ENCODE measurements at regions not wholly inside any gene's neighbourhood (a gene's known extent, or its start where the extent isn't known, plus 50 kb on each side); places are given as distances from the start of the nearest gene placed in this dataset.
"Not testable (repeated sequence)": the region's sequence is repeated elsewhere in the genome, so short reads cannot be mapped to it uniquely, and the experiment has no call there.

DNA sequence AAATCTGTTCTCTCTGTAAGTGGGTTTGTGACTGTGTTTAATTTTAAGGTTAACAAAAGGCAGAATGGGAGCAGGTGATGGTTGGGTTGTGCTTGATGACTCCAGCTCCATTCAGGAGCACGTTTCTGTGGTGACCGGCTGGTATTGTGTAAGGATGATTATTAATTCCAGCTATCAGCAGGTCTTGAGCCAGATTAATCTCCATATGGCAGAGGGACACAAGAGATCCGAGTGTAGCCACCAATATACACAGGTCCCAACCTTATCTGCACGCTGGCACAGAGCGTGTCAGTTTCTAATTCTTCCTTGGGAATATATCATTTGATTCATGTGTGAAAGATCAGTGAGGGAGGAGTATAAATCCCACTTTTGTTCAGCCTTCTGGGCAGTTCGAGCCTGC, 199.0 kb upstream of the DCC start:
- DNase-seq (ENCODE audit: low read depth), result no peak
- TF ChIP-seq, protein P1, sequence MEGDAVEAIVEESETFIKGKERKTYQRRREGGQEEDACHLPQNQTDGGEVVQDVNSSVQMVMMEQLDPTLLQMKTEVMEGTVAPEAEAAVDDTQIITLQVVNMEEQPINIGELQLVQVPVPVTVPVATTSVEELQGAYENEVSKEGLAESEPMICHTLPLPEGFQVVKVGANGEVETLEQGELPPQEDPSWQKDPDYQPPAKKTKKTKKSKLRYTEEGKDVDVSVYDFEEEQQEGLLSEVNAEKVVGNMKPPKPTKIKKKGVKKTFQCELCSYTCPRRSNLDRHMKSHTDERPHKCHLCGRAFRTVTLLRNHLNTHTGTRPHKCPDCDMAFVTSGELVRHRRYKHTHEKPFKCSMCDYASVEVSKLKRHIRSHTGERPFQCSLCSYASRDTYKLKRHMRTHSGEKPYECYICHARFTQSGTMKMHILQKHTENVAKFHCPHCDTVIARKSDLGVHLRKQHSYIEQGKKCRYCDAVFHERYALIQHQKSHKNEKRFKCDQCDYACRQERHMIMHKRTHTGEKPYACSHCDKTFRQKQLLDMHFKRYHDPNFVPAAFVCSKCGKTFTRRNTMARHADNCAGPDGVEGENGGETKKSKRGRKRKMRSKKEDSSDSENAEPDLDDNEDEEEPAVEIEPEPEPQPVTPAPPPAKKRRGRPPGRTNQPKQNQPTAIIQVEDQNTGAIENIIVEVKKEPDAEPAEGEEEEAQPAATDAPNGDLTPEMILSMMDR (IDR thresholded peaks at IDR 0.05; ENCODE audit: control insufficient read depth, extremely low read depth, insufficient read depth), result no peak
- no peak overlapping the region for H3K4me3 ChIP-seq (ENCODE audit: low read depth, low read length)

DNA sequence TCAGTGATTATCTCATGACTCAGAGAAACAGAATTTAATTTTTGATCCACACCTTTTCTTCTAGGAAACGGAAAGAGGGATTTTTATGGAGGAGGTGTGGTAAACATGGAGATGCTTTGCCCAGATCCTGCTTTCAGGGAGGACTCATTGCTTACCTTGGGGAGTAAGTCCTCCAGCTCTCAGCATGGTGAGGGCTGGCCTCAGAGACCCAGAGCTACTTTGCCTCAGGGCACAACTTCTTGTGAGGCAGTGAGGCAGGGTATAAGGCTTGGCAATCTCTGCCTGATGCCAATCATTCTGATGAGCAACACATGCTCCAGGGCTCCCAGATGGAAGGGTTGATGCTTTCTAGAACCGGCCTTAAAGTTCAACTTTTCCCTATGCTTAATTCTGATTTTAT, 189.9 kb upstream of the DCC start:
- no peak for DNase-seq (ENCODE audit: low read depth)
- no peak overlapping the region for H3K4me3 ChIP-seq (ENCODE audit: low read depth, low read length)
- TF ChIP-seq, protein P1 (IDR thresholded peaks at IDR 0.05; ENCODE audit: control insufficient read depth, extremely low read depth, insufficient read depth), result no peak

DNA sequence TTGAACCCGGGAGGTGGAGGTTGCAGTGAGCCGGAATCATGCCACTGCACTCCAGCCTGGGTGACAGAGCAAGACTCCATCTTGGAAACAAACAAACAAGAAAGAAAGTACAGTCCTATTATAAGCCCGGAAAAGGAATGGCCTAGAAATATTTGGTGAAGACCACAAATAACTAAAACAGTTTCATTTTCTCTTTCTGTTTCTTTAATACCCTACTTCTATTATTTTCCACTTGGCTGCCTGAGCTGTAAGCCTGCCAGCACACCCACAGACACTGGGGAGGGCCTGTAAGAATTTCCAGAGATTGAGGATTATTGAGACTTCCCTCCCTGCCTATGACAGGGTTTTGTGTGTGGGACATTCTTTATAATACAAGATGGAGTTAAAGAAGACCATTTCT, 188.0 kb upstream of the DCC start:
- no peak for DNase-seq (ENCODE audit: low read depth)
- TF ChIP-seq, protein P1 (IDR thresholded peaks at IDR 0.05; ENCODE audit: control insufficient read depth, extremely low read depth, insufficient read depth), result no peak

DNA sequence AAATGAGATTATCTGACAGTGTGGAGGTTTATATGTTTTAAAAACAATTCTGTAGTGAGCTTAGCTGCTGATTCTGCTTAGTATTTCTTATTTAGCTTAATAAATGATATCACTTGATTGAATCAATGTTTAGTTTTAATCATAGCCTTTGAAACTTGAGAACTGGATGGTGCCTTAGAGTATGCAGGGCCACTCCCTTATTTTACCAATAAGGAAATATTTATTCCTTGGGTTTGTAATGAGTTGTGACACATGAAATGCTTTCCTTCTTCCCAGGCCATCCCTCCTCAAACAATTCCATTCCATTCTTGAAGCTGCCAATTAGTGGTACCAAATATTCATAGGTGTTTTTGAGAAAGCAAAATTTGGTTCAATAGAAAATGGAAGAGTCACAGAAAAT, 183.8 kb upstream of the DCC start:
- DNase-seq (ENCODE audit: low read depth), result no peak
- H3K4me3 ChIP-seq (ENCODE audit: low read depth, low read length), result no peak overlapping the region
- TF ChIP-seq, protein P1 (IDR thresholded peaks at IDR 0.05; ENCODE audit: control insufficient read depth, extremely low read depth, insufficient read depth), result no peak

More for the DNA sequence above, 188.0 kb upstream of the DCC start:
- H3K4me3 ChIP-seq (ENCODE audit: low read depth, low read length), result no peak overlapping the region

DNA sequence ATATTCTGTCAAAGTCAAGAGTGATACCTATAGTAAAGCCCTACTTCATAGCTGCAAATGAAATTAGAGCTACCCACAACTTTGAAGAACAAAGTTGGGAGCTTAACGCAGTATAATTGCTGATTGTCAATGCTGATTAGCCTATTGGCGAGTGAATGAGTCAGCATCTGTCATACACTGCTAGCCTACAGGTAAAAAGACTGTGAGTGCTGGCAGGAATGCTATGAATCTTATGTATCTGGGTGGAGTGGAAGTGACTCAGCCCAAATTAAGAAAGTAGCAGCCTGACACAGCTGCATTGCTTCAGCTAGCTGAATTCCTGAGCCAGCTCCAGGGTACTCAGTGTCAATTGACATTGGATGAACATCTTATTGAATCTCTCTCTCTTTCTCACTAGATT, 179.4 kb upstream of the DCC start:
- TF ChIP-seq, protein P1 (IDR thresholded peaks at IDR 0.05; ENCODE audit: control insufficient read depth, extremely low read depth, insufficient read depth), result no peak
- DNase-seq (ENCODE audit: low read depth), result no peak
- no peak overlapping the region for H3K4me3 ChIP-seq (ENCODE audit: low read depth, low read length)

DNA sequence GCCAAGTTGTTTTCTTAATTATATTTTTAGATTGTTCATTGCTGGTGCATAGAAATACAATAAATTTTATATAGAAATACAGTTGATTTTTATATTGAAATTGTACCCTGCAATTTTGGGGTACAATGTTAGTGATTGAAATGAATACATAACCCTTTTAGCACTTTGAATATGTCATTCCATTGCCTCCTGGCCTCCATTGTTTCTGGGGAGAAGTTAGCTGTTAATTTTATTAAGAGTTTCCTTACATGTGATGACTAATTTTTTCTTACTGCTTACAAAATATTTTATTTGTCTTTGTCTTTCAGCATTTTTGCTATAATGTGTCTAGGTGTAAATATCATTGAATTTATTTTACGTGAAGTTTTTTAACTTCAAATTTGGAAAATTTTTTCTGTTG, 176.5 kb upstream of the DCC start:
- DNase-seq (ENCODE audit: low read depth), result no peak
- no peak overlapping the region for H3K4me3 ChIP-seq (ENCODE audit: low read depth, low read length)
- TF ChIP-seq, protein P1 (IDR thresholded peaks at IDR 0.05; ENCODE audit: control insufficient read depth, extremely low read depth, insufficient read depth), result no peak

DNA sequence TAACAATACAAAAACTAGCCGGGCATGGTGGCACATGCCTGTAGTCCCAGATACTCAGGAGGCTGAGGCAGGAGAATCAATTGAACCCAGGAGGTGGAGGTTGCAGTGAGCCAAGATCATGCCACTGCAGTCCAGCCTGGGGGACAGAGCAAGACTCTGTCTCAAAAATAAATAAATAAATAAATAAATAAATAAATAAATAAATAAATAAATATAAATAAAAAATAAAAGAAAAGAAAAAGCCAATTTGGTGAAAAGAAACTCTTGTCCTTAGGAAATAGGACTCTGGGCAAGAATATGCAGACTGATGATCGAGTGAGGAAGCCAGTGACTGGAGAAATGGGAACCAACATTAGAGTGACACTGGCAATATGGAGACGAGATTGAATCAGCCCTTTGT, 171.9 kb upstream of the DCC start:
- H3K4me3 ChIP-seq (ENCODE audit: low read depth, low read length); DNase-seq (ENCODE audit: low read depth): not testable (repeated sequence)

DNA sequence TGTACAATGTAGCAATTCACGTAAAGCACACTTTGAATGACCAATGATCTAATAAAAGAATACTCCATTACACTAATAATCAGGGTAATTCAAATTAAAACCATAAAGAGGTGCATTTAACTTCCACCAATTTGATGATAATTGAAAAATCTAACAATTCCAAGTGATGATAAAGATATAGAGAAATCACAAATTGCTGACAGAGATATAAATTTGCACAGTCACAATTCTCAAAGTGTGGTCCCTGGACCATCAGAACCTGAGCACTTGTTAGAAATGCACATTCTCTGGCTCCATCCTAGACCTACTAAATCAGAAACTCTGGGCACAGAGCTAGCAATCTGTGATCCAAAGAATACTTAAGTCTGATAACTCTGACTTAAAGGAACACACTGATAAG, 165.8 kb upstream of the DCC start:
- no peak for DNase-seq (ENCODE audit: low read depth)
- TF ChIP-seq, protein P1 (IDR thresholded peaks at IDR 0.05; ENCODE audit: control insufficient read depth, extremely low read depth, insufficient read depth), result no peak
- H3K4me3 ChIP-seq (ENCODE audit: low read depth, low read length), result no peak overlapping the region

Measured in LNCaP clone FGC (cell line).